CD4-positive, alpha-beta T cell treated with Interleukin-21 for 1 hour (primary cell): ENCODE measurements at regions not wholly inside any gene's neighbourhood (a gene's known extent, or its start where the extent isn't known, plus 50 kb on each side); places are given as distances from the start of the nearest gene placed in this dataset.
A peak's percentile ranks its signal among the peaks of the same experiment; 100 is the strongest.

Experiments used
- DNase-seq: peaks from one replicate; pipeline ENCODE4 v3.0.0-alpha.2; 2020

DNA sequence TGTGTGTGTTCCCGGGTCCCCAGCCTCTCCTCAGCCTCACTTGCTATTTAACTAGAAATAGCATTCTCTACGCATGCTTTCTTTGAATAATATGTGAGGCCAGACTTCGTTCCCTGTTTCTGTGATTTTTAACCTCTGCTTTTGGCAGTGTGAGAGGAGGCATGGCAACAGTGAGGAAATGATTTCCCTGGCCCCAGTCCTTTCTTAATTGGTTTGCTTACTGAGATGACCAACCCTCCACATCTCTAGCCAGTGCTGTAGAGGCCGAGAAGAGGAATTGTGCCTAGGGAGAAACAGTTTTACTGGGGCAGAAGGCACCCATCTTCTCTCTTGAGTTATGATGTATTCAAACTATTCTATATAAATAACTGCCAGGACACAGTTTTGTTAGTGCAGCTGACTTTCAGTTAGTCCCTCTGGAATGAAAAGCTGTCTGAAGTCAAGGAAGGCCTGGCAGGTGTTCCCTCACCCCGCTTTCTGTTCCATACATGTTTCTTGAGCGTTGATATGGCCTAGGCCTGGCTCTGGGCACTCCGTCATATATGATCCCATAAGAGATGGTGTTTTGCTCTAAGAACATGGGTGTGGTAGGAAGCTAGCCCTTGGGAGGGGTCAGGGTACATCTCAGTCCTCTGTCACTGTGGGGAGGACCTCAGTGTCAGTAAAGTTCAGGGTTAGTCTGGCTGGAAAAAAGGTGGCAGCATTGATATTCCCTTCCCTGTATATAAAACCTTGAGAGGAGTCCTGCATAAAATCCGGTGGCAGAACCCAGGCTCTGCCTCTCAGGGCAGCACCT lies 73.7 kb upstream of the NPAS1 start:
- no peak for DNase-seq

- no peak for DNase-seq
Measured at GRCh38 chr19:46946611-46947238, 72.9 kb upstream of the NPAS1 start.

DNA sequence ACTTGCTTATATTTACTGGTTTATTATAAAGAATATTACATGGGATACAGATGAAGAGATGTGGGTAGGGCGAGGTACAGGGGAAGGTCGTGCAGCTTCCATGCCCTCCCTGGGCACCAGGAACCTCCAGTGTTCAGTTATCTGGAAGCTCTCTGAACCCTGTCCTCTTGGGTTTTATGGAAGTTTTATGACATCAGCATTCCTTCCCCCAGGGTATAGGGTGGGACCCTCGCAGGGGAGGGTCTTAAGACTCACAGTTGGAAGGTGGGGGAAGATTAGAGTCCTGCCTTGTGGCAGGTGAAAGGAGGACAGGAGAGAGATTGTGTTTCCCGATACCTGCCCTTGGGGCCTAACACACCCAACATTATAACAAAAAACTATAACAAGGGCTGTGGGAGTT lies 71.8 kb upstream of the NPAS1 start:
- DNase-seq, result no peak

DNA sequence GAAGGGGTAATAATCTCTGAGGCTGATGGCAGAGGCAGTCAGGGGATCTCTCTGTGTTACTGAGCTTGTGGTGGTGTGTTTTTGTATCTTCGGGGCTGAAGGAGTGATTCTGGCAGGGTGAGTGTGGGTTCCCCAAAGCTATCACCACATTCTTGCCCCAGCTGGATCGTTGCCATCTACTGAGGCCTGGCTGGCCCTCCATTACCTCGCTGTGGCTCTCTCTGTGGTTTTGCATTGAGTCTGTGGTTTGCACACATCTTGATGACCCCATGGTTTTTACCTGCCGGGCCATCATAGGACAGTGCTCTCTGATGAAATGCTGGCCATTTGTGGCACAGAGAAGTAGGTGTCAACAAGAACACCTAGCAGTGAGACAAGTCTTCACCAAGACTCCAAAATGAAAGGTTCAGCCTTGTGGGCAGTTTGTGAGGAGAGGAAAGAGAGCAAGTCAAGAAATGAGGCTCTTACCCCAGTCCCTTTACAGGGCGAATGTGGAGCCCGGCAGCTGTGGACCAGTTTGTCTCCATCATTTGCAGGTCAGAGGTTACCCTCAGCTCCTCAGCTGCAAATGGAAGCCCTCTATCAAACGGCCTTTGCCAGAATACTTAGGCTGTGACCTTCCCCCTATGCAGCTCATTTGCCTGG lies 69.0 kb upstream of the NPAS1 start:
- peak; percentile 40 for DNase-seq

GRCh38 chr19:46951171-46951986 lies 68.3 kb upstream of the NPAS1 start:
- peak; percentile 26 for DNase-seq

DNA sequence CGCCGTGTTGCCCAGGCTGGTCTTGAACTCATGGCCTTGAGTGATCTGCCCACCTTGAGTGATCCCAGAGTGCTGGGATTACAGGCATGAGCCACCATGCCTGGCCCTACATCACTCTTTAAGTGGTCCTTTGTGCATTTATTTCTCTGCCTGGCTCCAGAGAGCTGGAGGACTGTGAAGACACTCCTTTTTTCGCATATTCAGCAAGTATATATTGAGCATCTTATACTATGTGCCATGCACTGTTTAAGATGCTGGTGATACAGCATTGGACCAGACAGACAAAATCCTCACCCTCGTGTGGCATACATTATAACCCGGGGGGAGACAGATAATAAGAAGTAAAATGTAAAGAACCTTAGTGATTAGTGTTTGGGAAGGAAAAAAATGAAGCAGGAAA lies 66.8 kb upstream of the NPAS1 start:
- no peak for DNase-seq

DNA sequence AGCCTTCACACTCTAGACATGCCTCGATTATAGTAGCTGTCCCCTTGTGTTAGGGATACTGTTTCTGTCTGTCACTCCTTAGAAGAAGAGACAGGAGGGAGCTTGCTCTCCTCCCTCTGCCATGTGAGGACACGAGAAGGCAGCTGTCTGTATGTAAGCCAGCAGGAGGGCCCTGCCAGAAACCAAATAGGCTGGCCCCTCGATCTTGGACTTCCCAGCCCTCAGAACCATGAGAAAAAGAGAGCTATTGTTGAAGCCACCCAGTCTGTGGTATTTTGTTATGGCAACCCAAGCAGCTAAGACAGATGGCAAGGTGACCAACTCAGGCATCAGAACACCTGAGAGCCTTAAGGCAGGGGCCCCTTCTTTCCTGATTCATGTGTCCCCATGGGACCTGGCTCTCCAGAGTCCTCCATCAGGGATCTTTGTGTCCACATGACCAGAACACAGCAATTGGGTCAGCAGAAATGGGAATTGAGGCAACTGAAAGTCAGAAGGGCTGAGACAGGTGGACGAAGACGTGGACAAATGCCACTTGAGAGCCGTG lies 65.6 kb upstream of the NPAS1 start:
- DNase-seq, result no peak

GRCh38 chr19:46954502-46954992 lies 65.1 kb upstream of the NPAS1 start:
- DNase-seq, result peak; percentile 30

GRCh38 chr19:46954993-46955812 lies 64.4 kb upstream of the NPAS1 start:
- peak; percentile 71 for DNase-seq

- no peak for DNase-seq
Measured at GRCh38 chr19:46955813-46956371, 63.7 kb upstream of the NPAS1 start.

DNA sequence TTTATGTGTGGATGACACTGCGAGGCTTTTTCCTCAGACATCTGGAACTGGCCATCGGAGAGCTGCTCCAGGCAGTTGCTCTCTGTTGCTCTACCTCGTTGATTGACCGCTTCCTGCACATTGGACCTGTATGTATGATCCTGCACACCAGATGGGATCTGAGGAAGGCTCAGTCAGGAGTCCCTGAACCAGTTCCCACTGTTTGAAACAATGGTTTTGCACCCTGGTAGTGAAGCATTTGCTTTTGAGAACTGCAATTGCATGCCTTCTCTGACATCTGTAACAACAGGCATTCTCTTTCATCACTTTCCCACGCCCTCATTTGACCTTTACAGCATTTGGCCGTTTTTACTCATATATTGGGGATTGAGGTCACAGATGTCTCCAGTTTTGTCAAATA lies 61.1 kb upstream of the NPAS1 start:
- DNase-seq, result no peak

- no peak for DNase-seq
Measured at GRCh38 chr19:46959894-46960556, 59.6 kb upstream of the NPAS1 start.

DNA sequence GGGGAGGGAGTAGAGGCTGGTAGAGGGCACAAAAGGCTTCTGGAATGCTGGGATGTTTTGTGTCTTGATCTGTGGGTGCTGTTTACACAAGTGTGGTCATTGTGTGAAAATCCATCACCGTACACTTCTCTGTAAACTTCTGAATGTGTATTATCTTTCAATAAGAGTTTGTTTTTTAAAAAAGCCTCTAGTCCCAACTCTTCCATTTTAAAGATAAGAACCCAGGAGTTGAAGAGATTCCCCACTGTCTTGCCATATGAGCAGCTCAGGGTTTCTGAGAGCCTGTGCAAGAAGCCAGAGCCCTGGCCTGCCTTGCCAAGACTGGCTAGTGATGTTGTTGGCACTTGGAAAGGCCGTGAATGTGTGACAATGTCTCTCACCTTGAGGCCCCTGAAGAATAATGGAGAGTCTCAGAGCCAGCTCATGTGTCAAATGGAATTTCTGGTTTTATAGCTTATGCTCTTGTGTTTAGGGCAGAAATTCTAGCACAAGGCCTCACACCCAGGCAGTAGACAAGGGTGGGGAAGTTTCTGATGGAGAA lies 57.5 kb upstream of the NPAS1 start:
- DNase-seq, result no peak

- DNase-seq, result no peak
Measured at GRCh38 chr19:46963093-46963734, 56.4 kb upstream of the NPAS1 start.

DNA sequence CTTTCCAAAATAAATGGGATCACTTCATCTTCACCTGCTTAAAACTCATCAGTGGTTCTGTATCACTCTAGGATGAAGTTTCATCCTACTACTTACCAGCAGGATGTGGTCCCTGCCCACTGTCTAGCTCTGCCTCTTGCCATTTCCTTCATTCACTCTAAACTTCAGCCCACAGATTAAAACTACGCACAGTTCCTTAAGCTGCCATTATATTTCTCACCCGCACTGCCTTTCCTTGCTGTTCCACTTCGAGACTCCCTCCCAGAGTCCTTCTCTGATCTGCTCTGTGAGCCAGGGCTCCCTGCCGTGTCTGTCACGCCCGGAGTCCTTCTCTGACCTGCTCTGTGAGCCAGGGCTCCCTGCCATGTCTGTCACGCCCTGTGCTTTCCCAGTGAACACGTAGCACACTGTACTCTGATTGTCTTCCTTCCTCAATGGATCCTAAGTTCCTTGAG lies 52.0 kb upstream of the NPAS1 start:
- DNase-seq, result peak; percentile 42
